ENCODE measurements at regions not wholly inside any gene's neighbourhood (a gene's known extent, or its start where the extent isn't known, plus 50 kb on each side); places are given as distances from the start of the nearest gene placed in this dataset.

DNA sequence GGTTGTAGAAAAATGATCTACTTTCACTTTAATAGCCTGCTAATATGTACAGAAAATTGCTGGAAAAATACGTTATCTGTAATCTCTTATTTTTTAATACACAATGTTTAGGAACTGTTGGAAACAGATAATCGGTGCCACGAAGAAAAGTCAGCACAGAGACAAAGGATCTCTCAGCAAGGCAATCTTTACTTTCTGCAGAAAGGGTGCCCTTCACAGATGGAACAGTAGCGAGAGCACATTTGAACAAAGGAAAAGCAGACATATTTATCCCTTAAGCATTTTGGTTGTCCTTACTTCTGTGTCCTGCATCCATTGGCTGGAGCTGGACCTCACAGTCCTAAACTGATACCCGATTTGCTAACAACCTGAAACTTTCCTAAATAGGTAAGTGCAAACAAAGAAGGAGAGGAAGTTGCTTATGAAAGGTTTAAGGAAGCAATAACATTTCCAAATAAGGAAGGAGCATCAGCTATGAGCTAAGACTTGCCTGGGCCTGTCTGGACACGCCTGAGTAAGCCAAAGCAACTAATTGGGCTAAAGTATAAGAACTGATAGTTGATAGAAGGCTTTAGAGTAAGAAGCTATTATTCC, 640.0 kb downstream of the SH2D4B start:
- no peak overlapping the region for H3K18ac ChIP-seq (ENCODE audit: low read length)
- no peak overlapping the region for H3K27ac ChIP-seq (ENCODE audit: low read depth, low read length)
- no peaks in the 10 kb centered on the region for H3K36me3 ChIP-seq (ENCODE audit: control insufficient read depth in 1 of 2, insufficient read depth in 2 of 2, low read length in 2 of 2)
- no peak overlapping the region for H3K14ac ChIP-seq (ENCODE audit: low read length)
- no peak overlapping the region for H3K4me3 ChIP-seq (ENCODE audit: low read depth, low read length)
- H3K79me1 ChIP-seq (ENCODE audit: low read length) = no peaks in the 10 kb centered on the region
- H2AFZ ChIP-seq (ENCODE audit: insufficient read depth, low read length, poor library complexity) = no peak overlapping the region
- H3K4ac ChIP-seq (ENCODE audit: low read depth, low read length) = no peak overlapping the region
- H2BK12ac ChIP-seq (ENCODE audit: low read length) = no peak overlapping the region
- no peak overlapping the region for H2BK5ac ChIP-seq (ENCODE audit: low read depth, low read length, poor library complexity)
- H4K8ac ChIP-seq (ENCODE audit: low read depth, low read length) = no peak overlapping the region
- DNase-seq = no peak
- H2BK120ac ChIP-seq (ENCODE audit: insufficient read depth, low read length, poor library complexity) = no peak overlapping the region
- H3K9me3 ChIP-seq (ENCODE audit: insufficient read depth, low read depth, low read length) = no peaks in the 10 kb centered on the region
- H3K79me2 ChIP-seq (ENCODE audit: control insufficient read depth, insufficient read depth, low read length, poor library complexity) = no peaks in the 10 kb centered on the region
- H4K91ac ChIP-seq (ENCODE audit: low read depth, low read length) = no peak overlapping the region
- H3K9ac ChIP-seq (ENCODE audit: low read length) = no peak overlapping the region
- no peak overlapping the region for H4K12ac ChIP-seq (ENCODE audit: low read depth, low read length)
- H3K4me1 ChIP-seq (ENCODE audit: control insufficient read depth in 1 of 2, insufficient read depth in 2 of 2, low read length in 2 of 2) = no peaks in the 10 kb centered on the region
- H2AK5ac ChIP-seq (ENCODE audit: low read length) = no peak overlapping the region
- no CpG with 5 or more reads among the region's 6 CpGs for WGBS (ENCODE audit: extremely low coverage, insufficient coverage, insufficient read length)
- no peaks in the 10 kb centered on the region for H3K27me3 ChIP-seq (ENCODE audit: insufficient read depth, low read length)
- H3K23ac ChIP-seq (ENCODE audit: low read length) = no peak overlapping the region
- H3K4me2 ChIP-seq (ENCODE audit: low read length) = no peak overlapping the region

DNA sequence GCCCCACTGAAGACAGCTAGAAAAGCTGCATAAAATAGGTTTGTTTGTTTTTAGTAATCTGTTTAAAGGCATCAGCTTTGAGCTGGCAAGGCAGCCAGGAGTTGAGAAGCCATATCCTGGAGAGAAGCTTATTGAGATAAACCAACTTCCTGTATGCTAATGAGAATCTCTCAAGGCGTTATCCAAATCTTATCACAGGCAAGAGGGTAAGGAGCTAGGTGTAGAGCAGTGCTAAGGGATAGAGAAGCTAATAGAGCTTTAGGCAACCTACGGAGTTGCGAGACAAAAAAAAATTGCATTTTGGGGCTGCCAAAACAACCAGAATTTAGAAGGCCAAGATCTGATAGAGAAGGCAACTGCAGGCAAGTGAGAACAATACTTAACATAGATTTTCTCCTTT, 641.6 kb downstream of the SH2D4B start:
- H3K4me2 ChIP-seq (ENCODE audit: low read length) = no peak overlapping the region
- H2AK5ac ChIP-seq (ENCODE audit: low read length) = no peak overlapping the region
- DNase-seq = no peak
- no peaks in the 10 kb centered on the region for H3K79me2 ChIP-seq (ENCODE audit: control insufficient read depth, insufficient read depth, low read length, poor library complexity)
- H2BK5ac ChIP-seq (ENCODE audit: low read depth, low read length, poor library complexity) = no peak overlapping the region
- H3K14ac ChIP-seq (ENCODE audit: low read length) = no peak overlapping the region
- no peak overlapping the region for H3K4me3 ChIP-seq (ENCODE audit: low read depth, low read length)
- H2BK120ac ChIP-seq (ENCODE audit: insufficient read depth, low read length, poor library complexity) = no peak overlapping the region
- no peak overlapping the region for H3K4ac ChIP-seq (ENCODE audit: low read depth, low read length)
- H3K18ac ChIP-seq (ENCODE audit: low read length) = no peak overlapping the region
- H3K27ac ChIP-seq (ENCODE audit: low read depth, low read length) = no peak overlapping the region
- H4K12ac ChIP-seq (ENCODE audit: low read depth, low read length) = no peak overlapping the region
- no peaks in the 10 kb centered on the region for H3K4me1 ChIP-seq (ENCODE audit: control insufficient read depth in 1 of 2, insufficient read depth in 2 of 2, low read length in 2 of 2)
- no peaks in the 10 kb centered on the region for H3K36me3 ChIP-seq (ENCODE audit: control insufficient read depth in 1 of 2, insufficient read depth in 2 of 2, low read length in 2 of 2)
- H3K79me1 ChIP-seq (ENCODE audit: low read length) = no peaks in the 10 kb centered on the region
- no peaks in the 10 kb centered on the region for H3K9me3 ChIP-seq (ENCODE audit: insufficient read depth, low read depth, low read length)
- no peak overlapping the region for H3K9ac ChIP-seq (ENCODE audit: low read length)
- no CpG with 5 or more reads among the region's 3 CpGs for WGBS (ENCODE audit: extremely low coverage, insufficient coverage, insufficient read length)
- H2BK12ac ChIP-seq (ENCODE audit: low read length) = no peak overlapping the region
- no peak overlapping the region for H2AFZ ChIP-seq (ENCODE audit: insufficient read depth, low read length, poor library complexity)
- H4K8ac ChIP-seq (ENCODE audit: low read depth, low read length) = no peak overlapping the region
- H3K27me3 ChIP-seq (ENCODE audit: insufficient read depth, low read length) = no peaks in the 10 kb centered on the region
- no peak overlapping the region for H4K91ac ChIP-seq (ENCODE audit: low read depth, low read length)
- H3K23ac ChIP-seq (ENCODE audit: low read length) = no peak overlapping the region

DNA sequence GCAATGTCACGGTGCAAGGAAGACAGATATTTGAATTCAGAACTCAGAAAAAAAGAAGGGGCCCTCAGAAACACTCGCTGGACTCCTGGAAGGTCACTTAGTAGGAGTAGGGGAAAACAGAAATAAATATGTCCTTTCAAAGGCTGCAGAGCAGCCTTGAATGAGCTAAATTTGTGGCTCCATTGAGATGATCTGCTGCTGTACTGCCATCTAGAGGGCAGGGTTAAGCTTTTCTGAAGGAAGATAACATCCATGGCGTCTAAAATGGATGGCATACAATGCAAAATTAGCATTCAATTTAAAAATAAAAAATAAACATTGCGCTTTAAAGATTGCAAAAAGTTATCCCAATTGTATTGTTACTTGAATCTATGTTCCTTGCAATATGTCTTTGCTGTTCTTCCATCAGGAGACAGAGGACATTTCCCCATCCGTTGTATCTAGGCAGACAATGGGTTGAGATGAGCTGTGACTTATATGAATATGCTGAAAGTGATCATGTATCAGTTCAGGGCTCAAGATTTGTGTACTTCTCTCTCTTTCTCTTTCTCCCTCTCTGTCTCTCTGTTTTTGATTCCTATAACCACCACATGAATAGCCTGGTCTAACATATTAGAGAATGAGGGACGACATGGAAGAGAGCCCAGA, 642.2 kb downstream of the SH2D4B start:
- Histone ChIP-seq H3K4ac (ENCODE audit: low read depth, low read length) (no peak overlapping the region), H3K79me2 (ENCODE audit: control insufficient read depth, insufficient read depth, low read length, poor library complexity) (no peaks in the 10 kb centered on the region), H2BK5ac (ENCODE audit: low read depth, low read length, poor library complexity) (no peak overlapping the region), H2AK5ac (ENCODE audit: low read length) (no peak overlapping the region), H4K8ac (ENCODE audit: low read depth, low read length) (no peak overlapping the region), H4K91ac (ENCODE audit: low read depth, low read length) (no peak overlapping the region), H2BK12ac (ENCODE audit: low read length) (no peak overlapping the region), H3K79me1 (ENCODE audit: low read length) (no peaks in the 10 kb centered on the region), H2BK120ac (ENCODE audit: insufficient read depth, low read length, poor library complexity) (no peak overlapping the region), H3K36me3 (ENCODE audit: control insufficient read depth in 1 of 2, insufficient read depth in 2 of 2, low read length in 2 of 2) (no peaks in the 10 kb centered on the region), H3K9me3 (ENCODE audit: insufficient read depth, low read depth, low read length) (no peaks in the 10 kb centered on the region), H3K4me3 (ENCODE audit: low read depth, low read length) (no peak overlapping the region), H3K14ac (ENCODE audit: low read length) (no peak overlapping the region), H3K27ac (ENCODE audit: low read depth, low read length) (no peak overlapping the region), H3K4me2 (ENCODE audit: low read length) (no peak overlapping the region), H3K23ac (ENCODE audit: low read length) (no peak overlapping the region), H4K12ac (ENCODE audit: low read depth, low read length) (no peak overlapping the region), H3K9ac (ENCODE audit: low read length) (no peak overlapping the region), H2AFZ (ENCODE audit: insufficient read depth, low read length, poor library complexity) (no peak overlapping the region), H3K27me3 (ENCODE audit: insufficient read depth, low read length) (no peaks in the 10 kb centered on the region), H3K18ac (ENCODE audit: low read length) (no peak overlapping the region), H3K4me1 (ENCODE audit: control insufficient read depth in 1 of 2, insufficient read depth in 2 of 2, low read length in 2 of 2) (no peaks in the 10 kb centered on the region)
- no CpG with 5 or more reads among the region's 6 CpGs for WGBS (ENCODE audit: extremely low coverage, insufficient coverage, insufficient read length)
- DNase-seq = peak in 1 of 2 donors; percentile 29

DNA sequence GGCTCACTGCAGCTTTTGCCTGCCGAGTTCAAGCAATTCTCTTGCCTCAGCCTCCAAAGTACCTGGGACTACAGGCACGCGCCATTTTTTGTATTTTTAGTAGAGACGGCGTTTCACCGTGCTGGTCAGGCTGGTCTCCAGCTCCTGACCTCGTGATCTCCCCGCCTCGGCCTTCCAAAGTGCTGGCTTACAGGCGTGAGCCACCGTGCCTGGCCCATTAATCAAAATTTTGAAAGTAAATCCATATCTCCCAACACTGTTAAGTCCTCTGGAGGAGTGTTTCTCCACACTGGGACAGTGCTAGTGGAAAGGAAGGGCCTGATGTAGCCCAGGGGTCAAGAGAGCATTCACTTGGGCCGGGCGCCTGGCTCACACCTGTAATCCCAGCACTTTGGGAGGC, 644.6 kb downstream of the SH2D4B start:
- DNase-seq = no peak
- H4K12ac ChIP-seq (ENCODE audit: low read depth, low read length) = no peak overlapping the region

More for the DNA sequence above, 644.6 kb downstream of the SH2D4B start:
- H3K4ac ChIP-seq (ENCODE audit: low read depth, low read length) = no peak overlapping the region
- H3K4me1 ChIP-seq (ENCODE audit: control insufficient read depth in 1 of 2, insufficient read depth in 2 of 2, low read length in 2 of 2) = no peaks in the 10 kb centered on the region
- no peak overlapping the region for H3K14ac ChIP-seq (ENCODE audit: low read length)
- no peak overlapping the region for H3K23ac ChIP-seq (ENCODE audit: low read length)
- H2BK5ac ChIP-seq (ENCODE audit: low read depth, low read length, poor library complexity) = no peak overlapping the region
- H3K4me3 ChIP-seq (ENCODE audit: low read depth, low read length) = no peak overlapping the region
- H3K9ac ChIP-seq (ENCODE audit: low read length) = no peak overlapping the region
- no peak overlapping the region for H3K27ac ChIP-seq (ENCODE audit: low read depth, low read length)
- no peak overlapping the region for H2BK12ac ChIP-seq (ENCODE audit: low read length)
- no peak overlapping the region for H3K4me2 ChIP-seq (ENCODE audit: low read length)
- H3K27me3 ChIP-seq (ENCODE audit: insufficient read depth, low read length) = no peaks in the 10 kb centered on the region
- no peak overlapping the region for H2AK5ac ChIP-seq (ENCODE audit: low read length)
- H2BK120ac ChIP-seq (ENCODE audit: insufficient read depth, low read length, poor library complexity) = no peak overlapping the region
- no CpG with 5 or more reads among the region's 13 CpGs for WGBS (ENCODE audit: extremely low coverage, insufficient coverage, insufficient read length)
- no peak overlapping the region for H4K8ac ChIP-seq (ENCODE audit: low read depth, low read length)
- H3K9me3 ChIP-seq (ENCODE audit: insufficient read depth, low read depth, low read length) = no peaks in the 10 kb centered on the region
- no peaks in the 10 kb centered on the region for H3K79me2 ChIP-seq (ENCODE audit: control insufficient read depth, insufficient read depth, low read length, poor library complexity)
- H3K79me1 ChIP-seq (ENCODE audit: low read length) = no peaks in the 10 kb centered on the region
- H4K91ac ChIP-seq (ENCODE audit: low read depth, low read length) = no peak overlapping the region
- H2AFZ ChIP-seq (ENCODE audit: insufficient read depth, low read length, poor library complexity) = no peak overlapping the region
- H3K36me3 ChIP-seq (ENCODE audit: control insufficient read depth in 1 of 2, insufficient read depth in 2 of 2, low read length in 2 of 2) = no peaks in the 10 kb centered on the region
- H3K18ac ChIP-seq (ENCODE audit: low read length) = no peak overlapping the region

All from trophoblast cell (in vitro differentiated cells and primary cell).